GM19239 (cell line): ENCODE measurements at regions not wholly inside any gene's neighbourhood (a gene's known extent, or its start where the extent isn't known, plus 50 kb on each side); places are given as distances from the start of the nearest gene placed in this dataset.

Experiments
- DNase-seq: peaks from one replicate; pipeline ENCODE4 v3.0.0; 2011; ENCODE audit warnings: low spot score; ENCODE audit not compliant: insufficient read length
- FAIRE-seq: peaks from 2 replicates; lab custom pipeline; 2011; peaks lifted over from hg19 to GRCh38; lab: Jason Lieb, UNC

DNA sequence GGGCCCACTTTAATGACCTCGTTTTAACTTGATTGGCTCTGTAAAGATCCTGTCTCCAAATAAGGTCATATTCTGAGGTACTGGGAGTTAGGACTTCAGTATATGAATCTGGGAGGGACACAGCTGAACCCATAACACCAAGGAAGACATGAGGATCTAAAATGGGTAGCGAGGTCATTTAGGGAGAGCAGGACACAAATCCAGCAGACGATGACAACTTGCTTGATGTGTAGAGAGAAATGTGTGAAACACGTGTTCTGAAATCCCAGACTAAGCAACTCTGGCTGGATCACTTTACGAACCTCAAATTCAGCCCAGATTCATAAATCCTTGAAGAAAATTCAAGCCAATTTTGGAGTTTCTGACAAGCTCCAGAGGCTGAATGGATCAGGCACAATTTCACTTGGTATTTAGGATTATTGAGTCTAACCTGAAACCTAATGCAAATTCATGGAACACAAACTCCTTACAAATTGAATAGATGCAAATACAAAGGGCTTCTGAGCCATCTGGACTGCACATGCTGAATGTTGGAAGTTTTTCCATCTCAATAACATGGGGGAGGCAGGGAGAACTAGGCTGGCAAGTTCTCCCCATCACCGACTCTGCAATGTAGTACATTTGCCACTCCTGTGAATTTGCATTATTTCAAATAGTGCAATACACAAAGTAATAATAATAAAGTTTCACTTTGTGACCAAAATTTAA lies 74.0 kb upstream of the SLC30A5 start:
- no peak for DNase-seq

DNA sequence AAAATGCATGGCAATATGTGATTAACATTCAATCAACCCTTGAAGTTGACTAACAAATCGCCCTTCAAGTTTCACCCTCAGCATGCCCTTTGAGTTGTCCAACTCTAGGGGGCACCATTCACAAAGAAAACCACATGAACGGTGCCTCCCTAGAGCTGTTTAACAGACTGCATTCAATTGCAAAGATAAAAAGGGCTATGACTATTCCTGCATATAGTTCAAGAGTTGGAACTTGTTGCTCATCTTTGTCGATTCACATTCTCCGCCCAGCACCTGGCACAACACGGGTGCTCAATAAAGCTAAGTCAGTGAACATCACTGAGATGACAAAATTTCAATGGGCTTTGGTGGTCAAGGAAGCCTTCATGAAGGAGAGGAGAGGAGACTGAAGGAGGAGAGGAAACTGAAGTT lies 69.6 kb upstream of the SLC30A5 start:
- no peak for FAIRE-seq
- DNase-seq: peak; percentile 16

More for the DNA sequence above, 74.0 kb upstream of the SLC30A5 start:
- FAIRE-seq: no peak

DNA sequence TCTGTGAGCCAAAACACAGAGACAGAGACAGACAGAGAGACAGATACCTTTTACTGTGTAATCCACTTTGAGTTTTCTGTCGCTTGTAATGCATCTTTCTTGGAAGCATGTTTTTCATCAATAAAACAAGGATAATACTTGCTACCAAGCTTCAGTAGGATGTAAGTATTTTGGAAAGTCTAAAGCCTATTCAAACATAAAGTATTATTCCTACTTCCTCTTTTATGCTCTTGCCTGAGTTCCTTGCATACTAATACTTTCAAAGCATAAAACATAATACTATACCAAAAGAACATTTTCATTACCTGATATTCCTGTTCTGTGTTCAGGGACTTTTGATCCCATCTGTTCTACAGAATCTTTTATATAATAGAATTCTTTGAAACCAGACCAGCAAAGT lies 64.5 kb upstream of the SLC30A5 start:
- DNase-seq (no peak), FAIRE-seq (no peak)

- FAIRE-seq (no peak), DNase-seq (no peak)
Observed at GRCh38 chr5:69030358-69031062, 63.3 kb upstream of the SLC30A5 start.

- DNase-seq (no peak), FAIRE-seq (no peak)
Observed at GRCh38 chr5:69032009-69032408, 61.8 kb upstream of the SLC30A5 start.

DNA sequence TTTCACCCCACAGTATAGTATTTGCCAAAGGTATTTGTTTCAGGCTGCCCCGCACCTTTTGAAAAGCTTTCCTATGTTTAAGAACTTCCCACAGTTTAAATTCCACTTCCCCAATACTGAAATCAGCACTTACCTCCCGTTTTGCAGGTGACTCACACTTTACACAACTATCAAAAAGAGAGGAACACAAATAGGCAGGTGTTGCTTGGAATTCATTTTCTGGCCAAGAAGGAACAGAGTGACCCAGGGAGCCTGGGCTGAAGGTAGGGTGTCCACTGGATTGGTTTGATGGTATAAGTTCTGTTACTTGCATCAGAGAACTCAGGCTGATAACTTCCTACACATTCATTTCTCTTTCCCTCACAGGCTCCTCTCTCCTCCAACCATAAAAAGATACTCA lies 60.1 kb upstream of the SLC30A5 start:
- FAIRE-seq (no peak), DNase-seq (no peak)

GRCh38 chr5:69034898-69035297 lies 58.9 kb upstream of the SLC30A5 start:
- FAIRE-seq: no peak
- no peak for DNase-seq

GRCh38 chr5:69035665-69036064 lies 58.1 kb upstream of the SLC30A5 start:
- FAIRE-seq (no peak), DNase-seq (no peak)

- DNase-seq (no peak), FAIRE-seq (no peak)
Observed at GRCh38 chr5:69038539-69038938, 55.3 kb upstream of the SLC30A5 start.

DNA sequence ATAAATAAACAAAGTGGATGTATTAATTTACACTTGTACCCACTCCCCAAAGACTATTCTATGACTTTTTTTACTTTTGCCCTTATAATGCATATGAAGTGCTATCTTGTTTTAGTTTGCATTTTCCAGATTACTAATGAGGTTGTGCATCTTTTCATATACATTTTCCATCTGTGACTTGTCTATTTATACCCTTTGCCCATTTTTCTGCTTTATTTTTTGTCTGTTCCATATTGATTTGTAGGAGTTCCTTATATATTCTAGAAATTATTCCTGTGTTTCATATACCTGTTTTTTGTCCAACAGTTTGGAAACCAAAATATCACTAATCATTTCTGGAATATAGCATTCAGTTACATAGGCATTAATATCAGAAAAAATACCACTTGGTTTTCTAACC lies 54.0 kb upstream of the SLC30A5 start:
- FAIRE-seq (no peak), DNase-seq (no peak)

- DNase-seq: no peak
Observed at GRCh38 chr5:69042500-69042899, 51.3 kb upstream of the SLC30A5 start.

DNA sequence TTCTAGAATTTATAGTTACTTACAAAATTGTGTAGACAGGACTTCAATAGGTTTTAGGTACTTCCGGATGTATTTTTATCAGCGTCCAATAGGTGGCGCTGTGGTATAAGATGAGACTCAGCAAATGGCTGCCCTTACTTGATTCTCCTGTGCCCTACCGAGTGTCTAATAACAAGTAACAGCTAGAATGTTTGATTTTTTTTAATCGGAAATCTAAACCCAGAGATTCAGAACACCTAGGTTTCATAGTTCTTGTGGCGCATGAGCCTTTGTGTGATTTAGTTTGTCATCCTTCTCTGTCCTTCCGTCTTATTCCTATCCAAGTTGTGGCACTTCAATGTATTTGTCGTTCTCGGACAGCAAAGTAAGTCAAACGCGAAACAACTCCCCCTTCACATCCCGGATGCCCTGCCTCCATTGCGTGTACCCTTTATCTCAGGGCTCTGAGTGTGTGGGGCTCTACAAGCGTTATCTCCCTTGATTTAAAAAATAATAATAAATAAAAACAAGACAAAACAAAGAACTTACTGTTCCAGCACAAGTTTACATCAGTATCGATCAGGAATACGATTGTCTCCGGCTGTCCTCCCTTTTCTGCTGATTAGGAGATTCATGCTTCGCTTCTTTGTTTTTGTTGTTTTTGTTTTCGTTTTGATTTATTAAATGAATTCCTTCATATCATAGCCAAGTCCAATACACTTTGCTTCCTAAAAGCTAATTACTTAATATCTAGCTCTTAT lies 50.7 kb upstream of the SLC30A5 start:
- FAIRE-seq (peak; percentile 94), DNase-seq (peak; percentile 69)

More at GRCh38 chr5:69042500-69042899, 51.3 kb upstream of the SLC30A5 start:
- FAIRE-seq: no peak

- FAIRE-seq: no peak
- DNase-seq: no peak
Observed at GRCh38 chr5:69043655-69043996, 50.2 kb upstream of the SLC30A5 start.
